ENCODE measurements at regions not wholly inside any gene's neighbourhood (a gene's known extent, or its start where the extent isn't known, plus 50 kb on each side); places are given as distances from the start of the nearest gene placed in this dataset.

DNA sequence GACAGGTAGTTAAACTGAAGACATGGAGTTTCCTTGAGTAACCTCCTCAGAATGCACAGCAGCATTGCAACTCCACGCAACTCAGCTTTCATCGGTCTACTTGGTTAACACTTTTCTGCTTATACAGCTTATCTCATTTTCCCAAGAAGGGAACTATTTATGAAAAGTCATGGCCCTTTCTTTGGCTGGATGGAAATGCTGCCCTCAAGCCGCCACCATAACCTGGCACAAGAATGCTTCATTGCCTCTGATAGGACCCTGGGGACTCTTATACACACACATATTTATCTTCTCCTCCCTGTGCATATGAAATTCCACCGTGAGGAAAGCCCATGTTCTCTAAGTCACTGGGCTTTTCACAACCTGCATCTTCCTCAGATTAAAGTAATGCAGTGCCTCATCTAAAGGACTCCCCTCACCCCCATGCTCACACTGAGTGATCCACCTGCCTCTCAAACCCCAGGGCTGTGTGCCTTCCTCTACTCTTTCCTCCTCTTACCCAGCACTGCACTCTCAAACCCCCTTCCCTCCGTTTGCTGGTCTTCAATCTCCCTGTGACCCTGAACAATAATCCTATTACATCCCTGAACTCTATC lies 192.0 kb upstream of the HNRNPA3 start:
- no peak for DNase-seq (ENCODE audit: low read depth)

DNA sequence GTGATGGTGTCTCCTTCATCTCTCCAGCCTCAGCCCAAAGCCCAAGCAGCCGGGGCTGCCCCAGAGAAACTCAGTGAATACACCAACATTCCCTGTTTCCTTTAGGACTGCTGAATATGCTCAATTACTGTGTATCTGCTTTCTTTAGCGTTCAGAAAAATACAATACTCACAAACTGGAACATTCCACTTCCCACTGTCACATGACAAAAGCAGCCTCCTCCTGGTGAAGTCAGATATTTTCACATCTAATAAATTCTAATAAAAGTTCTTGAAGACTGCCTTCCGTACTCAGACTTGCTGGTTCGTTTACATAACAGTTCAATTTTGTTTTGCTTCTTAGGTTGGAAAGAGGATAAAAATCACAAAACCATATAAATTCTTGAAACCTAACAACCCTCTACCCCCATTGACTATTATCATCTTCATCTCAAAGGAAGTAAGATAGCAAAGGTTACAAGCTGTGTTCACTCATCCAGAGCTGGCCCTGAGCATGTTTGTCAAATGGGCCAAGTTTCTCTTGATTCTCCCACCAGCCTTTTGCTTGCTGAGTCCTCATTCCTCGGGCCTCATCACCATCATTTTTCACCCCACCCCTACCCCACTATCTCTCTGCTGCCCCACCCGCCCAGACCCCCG lies 190.8 kb upstream of the HNRNPA3 start:
- DNase-seq (ENCODE audit: low read depth): no peak

DNA sequence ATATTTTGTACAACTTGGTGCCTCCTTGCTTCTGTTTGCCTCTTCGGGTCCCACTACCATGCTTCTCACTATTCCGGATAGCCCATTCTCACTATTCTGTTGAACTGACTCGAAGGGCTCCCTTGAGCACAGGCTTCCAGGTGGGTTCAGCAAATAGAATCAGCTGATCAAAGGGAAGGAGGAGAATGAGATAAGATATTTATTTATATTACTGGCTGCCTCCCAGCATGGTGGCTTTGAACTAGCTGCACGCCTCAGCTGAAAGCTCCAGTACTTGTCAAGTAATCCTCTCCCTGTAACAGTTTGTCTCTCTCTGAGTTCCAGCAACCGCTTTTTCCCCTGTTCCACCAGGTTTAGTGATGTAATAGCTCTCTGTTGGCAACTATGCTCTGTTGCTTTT lies 187.8 kb upstream of the HNRNPA3 start:
- no peak for DNase-seq (ENCODE audit: low read depth)

DNA sequence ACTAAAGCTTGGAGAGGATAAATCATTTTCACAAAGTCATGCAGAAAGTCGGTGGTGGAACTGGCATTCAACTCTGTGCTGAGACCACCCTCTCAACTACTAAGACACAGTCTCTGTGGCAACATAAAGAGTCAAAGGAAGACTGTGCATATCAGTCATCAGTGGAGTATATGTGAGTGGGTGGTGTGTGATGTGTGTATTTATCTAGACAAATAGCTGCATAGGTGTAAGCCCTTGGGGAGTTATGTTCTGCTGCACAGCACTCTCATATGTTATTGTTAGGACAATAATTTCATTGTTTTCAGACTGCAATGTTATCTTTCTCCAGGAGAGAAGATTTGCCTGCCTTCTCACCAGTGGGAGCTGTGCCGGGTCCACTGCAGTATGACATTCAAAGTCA lies 186.3 kb upstream of the HNRNPA3 start:
- DNase-seq (ENCODE audit: low read depth): no peak

DNA sequence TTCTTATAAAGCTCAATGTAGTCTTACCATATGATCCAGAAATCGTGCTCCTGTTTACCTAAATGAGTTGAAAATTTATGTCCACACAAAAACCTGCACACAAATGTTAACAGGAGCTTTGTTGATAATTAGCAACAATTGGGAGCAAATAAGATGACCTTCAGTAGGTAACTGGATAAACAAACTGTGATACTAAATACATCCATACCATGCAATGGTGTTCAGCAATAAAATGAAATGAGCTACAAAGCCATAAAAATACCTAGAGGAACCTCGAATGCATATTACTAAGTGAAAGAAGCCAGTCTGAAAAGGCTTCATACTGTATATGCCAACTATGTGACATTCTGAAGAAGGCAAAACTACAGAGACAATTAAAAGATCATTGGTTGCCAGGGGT lies 185.6 kb upstream of the HNRNPA3 start:
- DNase-seq (ENCODE audit: low read depth): no peak

DNA sequence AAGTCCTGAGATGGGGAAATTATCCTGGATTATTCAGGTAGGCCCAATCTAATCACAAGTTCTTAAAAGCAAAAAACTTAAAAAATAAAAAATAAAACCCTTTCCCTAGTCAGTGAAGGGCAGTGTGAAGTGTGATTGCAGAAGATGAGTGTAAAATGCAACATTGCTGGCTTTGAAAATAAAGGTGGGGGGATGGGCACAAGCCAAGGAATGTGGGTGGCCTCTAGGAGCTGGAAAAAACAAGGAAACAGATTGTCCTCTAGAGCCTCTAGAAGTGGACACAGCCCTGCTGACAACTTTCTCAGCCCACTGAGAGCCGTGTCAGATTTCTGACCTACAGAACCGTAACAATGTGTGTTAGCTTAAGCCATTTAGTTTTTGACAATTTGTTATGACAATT lies 184.3 kb upstream of the HNRNPA3 start:
- no peak for DNase-seq (ENCODE audit: low read depth)

DNA sequence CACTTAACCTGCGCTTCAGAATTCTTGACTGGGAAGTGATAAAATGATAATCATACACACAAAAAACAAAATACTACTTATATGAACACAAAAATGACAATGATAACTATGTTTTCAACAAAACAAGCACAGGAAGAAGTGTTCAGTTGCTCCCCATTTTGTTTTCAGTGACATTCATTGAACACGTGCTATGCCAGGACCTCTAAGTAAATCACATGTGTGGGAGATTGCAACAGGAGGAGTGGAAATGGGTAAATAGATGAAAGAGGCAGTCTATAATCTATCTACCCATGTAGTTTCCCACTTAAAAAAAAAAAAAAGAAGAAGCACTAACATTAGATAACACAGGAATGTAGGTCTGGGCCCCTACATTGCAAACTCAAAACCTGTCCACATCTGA lies 183.5 kb upstream of the HNRNPA3 start:
- DNase-seq (ENCODE audit: low read depth): no peak

DNA sequence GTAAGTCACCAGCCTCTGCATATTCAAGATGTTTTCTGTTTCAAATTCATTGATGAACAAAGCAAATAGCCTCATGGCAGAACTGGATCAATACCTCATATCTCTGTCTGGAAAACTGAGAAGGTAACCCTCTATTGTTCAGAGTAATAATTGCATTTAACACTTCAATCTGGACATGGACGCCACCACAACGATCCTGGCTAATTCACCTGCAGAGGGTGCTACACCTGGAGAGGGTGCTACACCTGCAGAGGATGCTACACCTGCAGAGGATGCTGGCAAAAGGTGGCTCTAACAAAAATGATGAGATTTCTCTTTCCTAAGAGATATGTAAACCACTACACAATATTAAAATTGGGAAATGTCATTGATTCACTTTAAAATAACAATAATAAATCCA lies 183.1 kb upstream of the HNRNPA3 start:
- no peak for DNase-seq (ENCODE audit: low read depth)

DNA sequence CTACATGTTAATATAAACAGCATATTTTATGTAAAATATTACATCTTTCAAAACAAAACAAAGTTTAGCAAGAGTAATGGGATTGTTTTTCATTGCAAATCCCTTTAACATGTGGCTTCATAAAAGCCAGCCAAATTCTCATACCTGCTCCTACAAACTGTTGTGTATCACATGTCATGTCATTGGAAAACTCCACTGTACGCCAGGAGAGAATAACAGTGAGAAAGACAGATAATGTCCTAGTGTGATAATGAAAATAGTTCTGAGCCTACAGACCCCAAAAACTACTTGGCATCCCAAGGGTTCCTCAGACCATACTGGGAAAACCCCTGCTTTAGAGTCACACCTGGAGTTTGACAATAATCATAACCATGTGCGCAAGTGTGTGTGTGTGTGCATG lies 182.7 kb upstream of the HNRNPA3 start:
- no peak for DNase-seq (ENCODE audit: low read depth)

DNA sequence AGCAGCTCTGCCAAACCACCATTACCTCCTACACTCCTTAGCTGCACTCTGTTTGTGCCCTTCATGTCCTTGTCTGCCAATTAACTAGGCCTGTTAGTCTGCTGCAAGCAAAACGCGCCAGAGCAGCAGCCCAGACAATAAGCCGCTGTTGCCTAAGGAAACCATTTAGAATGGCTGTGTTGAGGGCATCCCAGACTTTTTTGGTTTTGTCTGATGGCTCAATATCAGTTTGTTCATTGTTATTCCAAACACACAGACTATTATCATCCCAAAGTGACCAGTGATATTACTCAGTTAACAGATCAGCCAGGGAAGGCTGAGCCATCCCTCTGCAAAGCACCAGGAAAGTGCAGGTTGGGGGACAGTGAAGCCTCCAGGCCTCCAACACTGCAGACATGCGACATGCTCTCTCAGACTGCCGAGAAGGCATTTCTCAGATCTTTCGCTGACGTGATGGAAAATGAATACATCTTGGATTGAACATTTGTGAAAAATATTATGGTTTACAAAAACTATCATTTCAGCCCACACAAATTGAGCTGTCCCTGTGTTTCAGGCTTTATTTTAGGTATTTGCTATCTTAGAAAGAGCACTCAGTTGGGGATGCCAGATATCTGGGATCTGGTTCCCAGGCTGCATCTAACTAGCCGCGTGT lies 182.0 kb upstream of the HNRNPA3 start:
- DNase-seq (ENCODE audit: low read depth): no peak

DNA sequence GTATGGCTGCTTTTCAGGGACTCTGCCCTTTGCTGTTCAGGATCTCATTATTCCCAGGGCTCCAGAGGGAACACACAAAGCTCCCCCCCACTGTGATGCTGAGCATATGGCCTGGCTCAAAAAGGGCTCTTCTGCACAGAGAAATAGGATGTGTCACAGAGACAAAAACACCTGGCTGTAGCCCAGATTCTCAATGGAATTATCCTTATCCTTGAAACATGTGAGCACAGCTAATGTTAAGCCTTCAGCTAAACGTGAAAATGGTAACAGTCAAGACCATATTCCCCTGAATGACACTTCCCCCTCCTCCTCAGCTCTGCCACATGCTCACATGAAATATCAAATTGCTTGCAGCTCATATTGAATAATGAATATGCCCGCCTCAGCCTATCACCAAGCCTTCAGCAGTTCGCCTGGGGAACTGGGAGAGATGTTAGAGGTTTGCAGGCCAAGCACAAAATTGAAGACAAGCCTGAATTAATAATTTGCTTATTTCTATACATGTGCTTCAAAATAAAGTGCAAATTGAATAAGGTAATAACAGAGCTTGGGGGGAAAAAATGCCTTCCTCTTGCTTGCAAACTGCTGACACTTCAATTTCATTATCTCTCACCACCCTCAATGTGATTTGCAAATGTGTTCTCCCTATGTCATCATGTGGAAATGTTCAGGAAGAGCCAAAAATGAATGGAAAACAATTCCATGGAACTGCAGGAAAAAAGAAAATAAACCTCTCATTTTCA lies 181.0 kb upstream of the HNRNPA3 start:
- DNase-seq (ENCODE audit: low read depth): no peak

DNA sequence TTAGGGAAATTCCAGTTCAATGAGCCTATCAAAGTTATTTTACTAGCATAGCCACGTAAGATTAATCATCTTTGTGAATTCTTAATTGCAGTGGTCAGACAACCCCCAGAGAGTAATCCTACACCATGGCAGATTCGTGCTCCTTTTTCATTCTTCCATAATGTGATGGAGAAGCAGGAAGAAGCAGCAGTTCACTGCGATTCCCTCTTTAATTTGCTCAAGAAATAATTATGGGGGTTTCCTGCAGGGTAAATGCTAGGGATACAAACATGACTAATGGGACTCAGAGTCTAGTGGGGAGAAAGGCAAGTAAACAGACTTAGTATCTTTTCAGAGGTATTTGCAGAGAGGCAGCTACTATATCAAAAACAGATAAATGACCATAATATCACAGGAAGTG lies 175.8 kb upstream of the HNRNPA3 start:
- peak; percentile 4 for DNase-seq (ENCODE audit: low read depth)

DNA sequence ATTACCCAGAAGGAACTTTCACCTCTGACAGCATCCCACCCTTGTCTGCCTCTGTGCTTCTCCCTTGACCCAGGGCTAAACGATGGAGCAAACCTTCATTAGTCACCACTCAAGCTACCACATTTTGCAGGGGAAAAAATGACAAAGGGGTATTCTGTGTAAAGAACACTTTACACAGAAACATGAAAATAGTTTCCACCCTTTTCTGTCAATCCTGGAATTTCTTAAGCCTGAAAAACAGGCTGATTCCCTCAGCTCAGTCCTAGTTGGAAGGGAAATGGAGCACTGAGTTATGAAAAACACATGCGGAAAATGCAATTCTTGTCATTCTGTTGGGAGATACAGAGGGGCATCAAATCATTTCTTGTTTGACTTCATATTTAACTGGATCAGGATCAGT lies 175.0 kb upstream of the HNRNPA3 start:
- no peak for DNase-seq (ENCODE audit: low read depth)

DNA sequence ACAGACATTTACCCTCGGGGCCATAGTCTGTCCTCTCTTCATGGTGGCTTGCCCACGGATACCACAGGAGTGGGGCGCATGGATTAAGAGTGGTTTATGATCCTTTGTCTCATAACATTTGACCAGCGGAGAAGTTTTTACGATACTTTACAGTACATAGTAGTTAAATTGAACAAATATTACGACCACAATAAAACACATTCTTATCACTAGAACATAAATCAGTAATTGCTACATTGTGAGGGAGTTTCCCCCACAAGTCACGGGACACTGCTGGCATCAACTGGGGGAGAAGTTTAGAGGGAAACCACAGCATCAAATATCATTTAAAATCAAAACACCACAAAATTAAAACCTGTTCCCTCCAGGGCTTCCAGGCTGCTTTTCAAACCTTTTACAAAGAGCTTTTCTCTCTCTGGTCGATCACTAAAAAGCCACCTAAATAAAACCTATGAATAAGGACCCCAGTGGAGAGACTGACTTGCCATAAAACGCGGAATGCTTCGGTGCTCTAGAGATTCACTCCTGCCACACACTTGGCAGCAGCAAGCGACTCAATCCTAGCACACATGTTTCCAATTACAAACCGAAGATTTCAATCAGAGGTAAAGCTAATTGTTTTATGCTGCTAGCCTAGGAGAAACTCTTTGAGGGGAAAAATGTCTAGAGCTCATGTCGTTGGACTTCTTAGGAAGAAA lies 173.7 kb upstream of the HNRNPA3 start:
- DNase-seq (ENCODE audit: low read depth): peak; percentile 6

DNA sequence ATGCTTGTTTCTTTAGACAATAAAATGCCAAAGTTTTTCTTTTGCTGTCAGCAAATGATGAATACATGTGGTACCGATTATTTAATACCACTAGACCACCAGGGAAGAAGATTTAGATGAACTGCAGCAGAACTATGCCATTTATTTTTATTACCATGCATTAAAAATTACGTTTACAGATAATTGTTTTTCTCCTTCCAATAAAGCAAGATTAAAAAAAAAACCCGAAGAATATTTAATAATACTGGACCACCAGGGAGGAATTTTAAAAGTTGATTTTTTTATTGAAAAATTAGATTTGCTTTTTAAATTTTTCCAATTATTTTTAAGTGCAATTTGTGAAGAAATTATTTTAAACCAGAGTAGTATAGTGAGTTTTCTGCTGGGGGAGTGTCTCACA lies 170.3 kb upstream of the HNRNPA3 start:
- no peak for DNase-seq (ENCODE audit: low read depth)

DNA sequence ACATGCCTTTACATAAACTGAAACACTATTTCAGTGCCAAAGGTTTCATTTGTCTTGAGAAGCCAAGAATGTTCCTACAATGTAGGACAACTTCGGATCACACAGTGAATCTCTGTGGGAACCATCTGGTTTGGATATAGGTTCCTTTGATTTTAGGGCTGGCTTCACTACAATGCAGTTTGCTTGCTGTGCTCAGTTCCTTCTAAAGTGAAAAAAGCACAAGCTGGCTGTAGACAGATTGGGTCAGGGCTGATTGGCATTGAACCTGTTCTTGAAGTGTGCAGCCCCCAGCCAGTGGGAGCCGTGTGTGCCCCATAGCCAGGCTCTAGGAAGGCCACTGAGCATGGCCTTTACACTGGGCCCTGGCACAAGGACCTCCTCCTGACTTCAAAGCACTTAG lies 167.9 kb upstream of the HNRNPA3 start:
- no peak for DNase-seq (ENCODE audit: low read depth)

DNA sequence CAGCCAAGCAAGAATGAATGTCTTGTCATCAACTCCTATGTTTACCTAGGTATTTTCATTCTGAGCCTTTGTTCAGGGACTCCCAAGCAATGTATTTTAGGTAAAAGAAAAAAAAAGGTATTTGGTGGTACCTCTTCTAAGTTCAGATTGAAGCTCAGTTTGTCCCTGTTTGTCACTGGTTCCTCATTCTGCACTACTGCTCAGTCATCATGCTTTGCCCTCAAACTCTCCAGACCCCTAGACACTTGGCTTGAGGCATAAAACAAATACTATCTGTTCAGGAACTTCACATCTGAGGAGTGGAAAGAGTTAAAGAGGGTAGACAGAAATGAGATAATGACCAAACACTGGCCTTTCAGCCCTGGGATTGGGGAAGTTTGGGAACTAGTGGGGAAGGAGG lies 163.6 kb upstream of the HNRNPA3 start:
- no peak for DNase-seq (ENCODE audit: low read depth)

DNA sequence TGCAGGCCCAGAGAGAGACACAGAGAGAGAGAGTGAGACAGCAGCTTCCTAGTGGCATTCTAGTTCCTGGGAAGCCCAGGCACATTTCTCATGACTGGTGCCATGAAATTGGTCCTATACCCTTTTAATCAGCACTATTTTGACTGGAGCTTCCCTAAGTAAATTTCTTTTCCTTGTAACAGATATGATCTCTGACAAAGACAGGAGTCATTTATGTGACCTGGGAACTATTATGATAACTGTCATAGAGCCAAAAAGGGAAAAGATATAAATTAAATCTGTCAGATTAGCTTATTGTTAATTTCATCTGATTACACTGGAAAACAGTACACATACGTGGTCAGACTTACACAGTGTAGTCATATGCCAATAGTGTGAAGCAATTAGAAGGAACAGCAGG lies 161.3 kb upstream of the HNRNPA3 start:
- no peak for DNase-seq (ENCODE audit: low read depth)

DNA sequence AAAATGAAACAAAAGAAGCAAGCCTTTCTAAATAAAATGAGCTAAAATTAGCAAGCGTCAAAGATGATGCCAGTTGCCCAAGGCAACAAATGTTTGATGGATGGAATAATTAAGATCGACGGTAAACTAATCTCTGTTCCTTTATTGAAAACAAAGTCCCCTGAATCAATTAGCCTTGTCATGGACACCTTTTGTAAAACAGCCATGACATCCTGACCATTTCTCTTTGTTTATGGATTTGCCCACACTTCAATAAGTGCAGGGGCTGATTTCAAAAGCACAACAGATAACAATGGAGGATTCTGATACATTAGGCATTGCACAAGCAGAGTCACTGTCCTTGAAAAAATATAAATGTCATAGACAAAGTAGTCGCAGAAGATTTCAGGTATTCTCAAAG lies 160.1 kb upstream of the HNRNPA3 start:
- DNase-seq (ENCODE audit: low read depth): no peak

DNA sequence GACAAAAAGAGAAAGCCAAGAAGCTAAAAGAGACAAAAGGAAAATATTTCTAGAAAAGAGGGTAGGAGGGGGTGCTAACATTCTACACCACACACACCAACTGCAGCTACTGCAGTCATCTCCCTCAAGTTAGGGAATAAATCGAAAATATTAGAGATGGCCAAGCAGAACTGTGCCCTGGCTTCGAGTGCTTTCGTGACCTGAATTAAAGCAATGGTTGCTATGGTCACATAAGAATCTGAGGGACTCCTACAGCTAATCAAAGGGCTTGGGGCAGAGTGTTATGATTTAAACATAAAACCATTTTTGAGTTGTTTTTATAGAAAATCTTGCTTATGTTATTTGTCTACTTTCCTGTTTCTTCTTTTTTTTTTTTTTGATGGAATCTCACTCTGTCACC lies 159.6 kb upstream of the HNRNPA3 start:
- DNase-seq (ENCODE audit: low read depth): no peak

DNA sequence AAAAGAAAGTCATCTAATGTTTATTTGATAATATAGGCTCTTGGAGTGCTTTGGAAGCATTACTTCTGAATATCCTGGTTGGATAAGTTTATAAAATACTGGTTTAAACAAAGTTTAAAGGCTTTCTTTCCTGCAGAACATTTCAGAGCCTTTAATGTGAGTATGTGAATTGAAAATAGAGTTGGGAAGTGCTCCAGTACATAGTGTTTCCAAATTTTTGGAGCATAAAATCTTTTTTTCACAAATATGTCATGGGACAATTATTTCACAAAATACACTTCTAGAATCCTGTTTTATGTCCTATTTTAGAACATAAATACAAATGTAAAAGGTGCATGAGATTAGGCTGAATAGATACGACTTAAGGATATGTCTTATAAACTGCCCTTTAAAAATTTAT lies 158.9 kb upstream of the HNRNPA3 start:
- no peak for DNase-seq (ENCODE audit: low read depth)

DNA sequence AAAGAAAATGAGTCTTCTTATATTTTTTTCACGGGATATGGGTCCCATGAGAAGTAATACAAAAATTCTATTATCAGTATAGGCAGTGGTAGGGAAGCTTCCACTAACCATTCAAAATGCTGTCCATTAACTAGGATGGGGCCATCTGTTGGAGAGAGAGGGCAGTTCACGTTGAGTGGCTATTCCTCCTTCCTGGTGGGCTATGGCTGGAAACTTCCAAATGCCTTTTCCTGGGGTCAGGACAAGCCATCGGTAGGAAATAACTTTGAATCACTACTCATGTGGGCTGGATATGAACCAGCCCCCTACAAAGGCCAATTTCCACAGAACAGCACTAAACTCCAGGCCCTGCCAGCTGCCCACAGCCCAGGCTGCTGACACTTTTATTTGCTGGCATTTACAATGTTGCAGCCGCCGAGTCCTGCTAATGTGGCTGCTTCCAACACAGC lies 156.1 kb upstream of the HNRNPA3 start:
- no peak for DNase-seq (ENCODE audit: low read depth)

Data from Daoy (cell line).